SK-N-SH treated with all-trans-retinoic acid at 6 μM for 48 hours (cell line): ENCODE measurements at regions not wholly inside any gene's neighbourhood (a gene's known extent, or its start where the extent isn't known, plus 50 kb on each side); places are given as distances from the start of the nearest gene placed in this dataset.

Experiments
- CSRNP3 ChIP-seq: fragments of 250-450 bp; sonication (Bioruptor Pico); IDR thresholded peaks from 2 replicates; pipeline ENCODE4 v1.5.1; 2021; ENCODE audit warnings: mild to moderate bottlenecking, moderate library complexity
- PATZ1 ChIP-seq: fragments of 250-450 bp; sonication (Bioruptor Pico); IDR thresholded peaks from 2 replicates; pipeline ENCODE4 v1.8.0; 2020; ENCODE audit warnings: mild to moderate bottlenecking, moderate library complexity, borderline replicate concordance
- POU6F1 ChIP-seq: fragments of 250-450 bp; sonication (Bioruptor Pico); IDR thresholded peaks from 2 replicates; pipeline ENCODE4 v1.8.0; 2021; ENCODE audit warnings: low read depth, mild to moderate bottlenecking, moderate library complexity, borderline replicate concordance
- ZNF565 ChIP-seq: fragments of 450-650 bp; formaldehyde crosslinking; conservative IDR thresholded peaks from 2 replicates; pipeline ENCODE4 v1.5.0; 2020; ENCODE audit warnings: low read depth, mild to moderate bottlenecking, moderate library complexity

GRCh38 chr13:80718970-80719369 is 378.0 kb upstream of the SPRY2 start:
- no peak for TF ChIP-seq PATZ1
- no peak for TF ChIP-seq ZNF565 (CRISPR knock-in tag)
- no peak for TF ChIP-seq CSRNP3
- no peak for TF ChIP-seq POU6F1 (CRISPR knock-in tag)
